GM19240 (cell line): ENCODE measurements at regions not wholly inside any gene's neighbourhood (a gene's known extent, or its start where the extent isn't known, plus 50 kb on each side); places are given as distances from the start of the nearest gene placed in this dataset.
"Not testable (repeated sequence)": the region's sequence is repeated elsewhere in the genome, so short reads cannot be mapped to it uniquely, and the experiment has no call there.

Experiments
- DNase-seq: peaks from one replicate; pipeline ENCODE4 v3.0.0; 2011; ENCODE audit warnings: low spot score; ENCODE audit not compliant: insufficient read length

- DNase-seq: no peak
These were observed 51.2 kb upstream of the LBX1 start for GRCh38 chr10:101280511-101280910.

GRCh38 chr10:101280921-101281320 is 51.7 kb upstream of the LBX1 start:
- DNase-seq: not testable (repeated sequence)

- DNase-seq: no peak
These were observed 53.7 kb upstream of the LBX1 start for GRCh38 chr10:101282947-101283346.

DNA sequence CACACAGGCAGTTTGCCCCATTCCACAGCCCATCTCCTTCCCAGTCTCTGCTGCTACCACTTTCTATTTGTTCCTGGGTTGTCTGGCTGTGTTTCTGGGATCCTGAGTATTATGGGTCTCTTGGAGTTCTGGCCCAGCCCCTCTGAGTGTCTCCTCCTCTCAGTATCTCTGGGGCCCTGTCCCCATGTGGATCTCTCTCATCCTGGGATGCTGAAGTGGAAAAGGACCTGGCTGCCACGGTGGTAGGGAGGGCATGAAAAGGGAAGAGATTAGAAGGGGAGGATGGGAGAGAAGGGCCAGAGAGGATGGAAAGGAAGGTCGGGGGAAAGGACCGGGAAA is 54.5 kb upstream of the LBX1 start:
- no peak for DNase-seq

GRCh38 chr10:101284101-101284743 is 55.0 kb upstream of the LBX1 start:
- no peak for DNase-seq

- no peak for DNase-seq
These were observed 55.6 kb upstream of the LBX1 start for GRCh38 chr10:101284744-101285463.

DNA sequence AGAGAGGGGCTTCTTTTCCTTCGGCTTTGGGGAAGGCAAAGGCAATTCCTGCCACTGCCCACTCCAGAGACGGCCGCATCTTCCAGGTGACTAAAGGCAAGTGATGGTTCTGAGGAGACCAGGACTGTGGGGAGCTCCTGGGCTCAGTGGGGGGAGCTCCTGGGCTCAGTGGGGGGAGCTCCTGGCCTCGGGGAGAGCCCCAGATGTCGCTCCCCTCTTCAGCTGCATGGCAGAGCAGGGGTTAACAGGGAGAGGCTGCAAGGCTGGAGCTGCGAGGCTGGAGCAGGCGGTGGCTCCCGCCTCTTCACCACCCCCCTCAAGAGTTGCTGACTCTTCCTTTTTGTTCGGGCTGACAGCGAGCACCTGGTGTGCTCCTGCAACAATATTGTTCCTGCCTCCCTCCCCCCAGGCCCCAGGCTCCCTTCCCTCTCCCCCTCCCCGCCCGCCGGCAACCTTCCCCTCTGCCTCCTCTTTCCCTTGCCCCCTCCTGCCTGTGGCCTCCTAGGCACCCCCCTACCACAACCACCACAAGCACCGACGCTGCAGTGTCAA is 56.3 kb upstream of the LBX1 start:
- DNase-seq: no peak

GRCh38 chr10:101286248-101287046 is 57.2 kb upstream of the LBX1 start:
- DNase-seq: no peak

DNA sequence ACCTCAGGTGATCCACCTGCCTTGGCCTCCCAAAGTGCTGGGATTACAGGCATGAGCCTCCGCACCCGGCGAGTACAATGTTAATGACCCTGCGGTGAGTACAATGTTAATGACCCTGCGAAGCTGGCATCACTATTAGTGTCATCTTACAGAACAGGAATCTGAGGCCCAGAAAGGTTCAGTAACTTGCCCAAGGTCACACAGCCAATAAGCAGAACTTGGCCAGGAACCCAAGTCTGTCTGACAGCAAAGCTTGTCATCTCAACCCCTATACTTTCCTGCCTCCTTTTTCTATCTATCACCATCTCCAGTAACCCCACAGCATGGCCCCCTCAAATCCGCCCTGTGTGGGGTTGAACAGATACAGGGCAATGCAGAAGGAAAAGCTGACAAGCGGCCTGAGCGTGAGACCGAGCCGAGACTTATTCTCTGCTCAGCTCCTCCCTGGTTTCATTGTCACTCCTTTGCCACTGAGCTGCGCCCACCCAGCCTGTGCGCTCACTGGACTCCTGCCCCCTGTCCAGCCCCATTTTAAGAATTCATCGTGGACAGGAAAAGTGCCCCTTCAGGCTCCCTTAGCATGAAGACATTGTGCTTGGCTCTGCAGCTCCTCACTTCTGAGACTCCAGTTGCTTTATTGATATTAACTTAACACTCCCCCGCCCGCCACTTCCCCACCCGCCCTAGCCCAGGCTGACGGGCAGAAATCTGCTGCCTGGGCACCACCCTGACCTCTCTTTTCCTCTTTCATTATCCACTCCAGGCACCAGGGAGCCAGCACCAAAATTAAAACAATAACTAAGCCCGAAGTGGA is 58.1 kb upstream of the LBX1 start:
- no peak for DNase-seq

DNA sequence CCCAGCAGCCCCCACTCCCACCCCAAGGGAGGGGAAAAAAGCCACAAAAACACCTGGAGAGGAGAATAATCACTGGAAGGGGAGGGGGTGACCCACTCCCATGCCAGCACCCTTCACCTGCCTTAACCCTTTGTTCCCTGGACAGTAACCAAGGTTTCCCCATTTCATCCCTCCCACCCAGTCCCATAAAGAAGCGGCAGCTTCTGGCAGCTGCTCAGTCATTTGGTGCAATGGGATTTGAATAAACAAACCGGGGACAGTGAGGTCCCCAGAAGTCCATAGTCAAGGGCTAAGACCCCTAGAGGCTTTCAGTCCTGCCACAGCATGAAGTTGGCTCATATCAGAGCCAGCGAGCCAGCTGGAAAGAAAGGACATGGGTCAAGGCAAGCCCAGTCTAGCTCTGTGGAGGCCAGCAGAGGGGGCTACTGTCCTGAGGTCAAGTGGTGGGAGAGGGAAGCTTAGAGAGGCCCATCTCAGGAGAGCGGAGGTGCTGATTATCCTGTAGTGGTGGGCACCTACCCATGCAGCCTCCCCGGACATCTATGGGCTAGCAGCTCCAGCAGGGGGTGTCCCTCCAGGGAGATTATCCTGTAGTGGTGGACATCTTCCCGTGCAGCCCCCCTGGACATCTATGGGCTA is 58.9 kb upstream of the LBX1 start:
- no peak for DNase-seq

GRCh38 chr10:101289541-101289940 is 60.3 kb upstream of the LBX1 start:
- DNase-seq: no peak

GRCh38 chr10:101290431-101290830 is 61.2 kb upstream of the LBX1 start:
- no peak for DNase-seq

GRCh38 chr10:101290881-101291280 is 61.6 kb upstream of the LBX1 start:
- DNase-seq: no peak

DNA sequence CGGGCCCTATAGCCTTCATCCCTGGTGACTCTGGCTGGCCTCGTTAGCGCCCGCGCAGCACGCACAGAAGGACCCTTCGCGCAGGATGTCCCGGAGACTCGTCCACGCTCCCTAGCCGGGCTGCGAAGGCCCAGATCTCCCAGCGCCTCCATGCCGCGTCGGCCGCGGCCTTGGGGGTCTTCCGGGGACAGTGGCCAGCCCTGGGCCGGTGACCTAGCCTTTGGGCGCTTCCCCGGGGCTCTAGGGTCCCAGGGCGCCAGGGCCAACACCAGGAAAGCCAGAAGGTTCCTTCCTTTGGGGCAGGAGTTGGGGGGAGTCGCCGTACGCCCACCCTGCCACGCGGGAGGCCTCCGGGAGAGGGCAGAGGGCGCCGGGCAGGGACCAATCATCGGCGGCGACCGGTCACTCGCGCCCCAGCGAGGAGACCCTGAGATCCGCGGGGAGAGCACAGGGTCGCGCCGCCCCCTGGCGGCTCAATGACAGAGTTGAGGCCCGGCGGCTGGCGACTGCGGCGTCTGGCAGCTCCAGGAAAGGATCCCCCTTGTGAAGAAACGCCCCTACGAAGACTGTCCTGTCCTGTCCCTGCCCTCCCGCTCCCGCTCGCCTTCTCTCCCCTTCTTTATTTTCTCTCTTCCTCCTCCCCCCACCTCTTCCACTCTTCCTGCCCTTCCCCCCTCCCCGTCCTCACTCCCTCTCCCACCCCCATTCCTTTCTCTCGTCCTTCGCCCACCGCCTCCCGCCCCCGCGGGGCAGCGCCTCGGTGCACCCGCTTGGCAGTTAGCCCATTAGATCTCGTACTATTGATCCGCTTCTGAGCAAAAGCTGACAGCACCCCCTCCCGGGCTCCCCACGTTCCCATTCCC is 62.3 kb upstream of the LBX1 start:
- peak; percentile 59 for DNase-seq

- no peak for DNase-seq
These were observed 61.6 kb upstream of the BTRC start for GRCh38 chr10:101292194-101293006.

- no peak for DNase-seq
These were observed 60.8 kb upstream of the BTRC start for GRCh38 chr10:101293007-101293723.

DNA sequence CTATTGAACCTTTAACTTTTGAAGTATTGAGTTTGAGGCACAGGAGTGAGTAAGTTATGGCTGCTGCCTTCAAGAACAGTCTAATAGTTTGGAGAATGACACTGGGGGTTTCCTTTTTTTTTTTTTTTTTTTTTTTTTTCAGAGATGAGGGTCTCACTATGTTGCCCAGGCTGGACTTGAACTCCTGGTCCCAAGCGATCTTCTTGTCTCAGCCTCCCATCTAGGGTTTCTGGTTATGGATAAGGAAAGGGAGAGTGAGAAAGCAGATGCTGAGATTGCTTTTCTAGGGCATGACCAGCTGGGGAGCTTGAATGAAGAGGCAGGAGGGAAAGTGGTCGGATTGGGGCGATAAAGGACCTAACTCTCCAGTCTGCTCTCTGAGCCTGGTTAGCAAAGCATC is 59.9 kb upstream of the BTRC start:
- no peak for DNase-seq

DNA sequence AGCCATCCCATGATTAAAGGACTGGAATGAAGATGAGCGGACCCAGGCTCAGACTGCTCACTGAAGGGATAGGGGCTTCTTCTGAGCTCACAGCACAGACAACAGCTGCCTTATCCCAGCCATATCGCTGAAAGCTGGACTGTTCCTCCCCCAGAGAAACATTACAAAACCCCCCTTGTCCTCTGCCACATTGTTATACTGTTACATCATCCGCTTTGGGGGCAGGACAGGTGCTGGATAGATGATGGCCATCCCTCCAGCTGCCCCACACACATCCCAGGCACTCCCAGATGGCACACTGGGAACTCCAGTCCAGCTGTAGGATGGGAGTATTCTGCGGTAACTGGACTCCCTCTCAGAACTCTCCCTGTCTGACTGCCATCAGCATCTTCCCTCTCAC is 58.7 kb upstream of the BTRC start:
- DNase-seq: no peak
